ENCODE measurements at regions not wholly inside any gene's neighbourhood (a gene's known extent, or its start where the extent isn't known, plus 50 kb on each side); places are given as distances from the start of the nearest gene placed in this dataset.

GRCh38 chr3:66904336-66904735 lies 93.8 kb upstream of the KBTBD8 start:
- Histone ChIP-seq H3K27ac (no peak overlapping the region), H3K9me3 (no peaks in the 10 kb centered on the region), H3K27me3 (no peaks in the 10 kb centered on the region), H3K36me3 (no peaks in the 10 kb centered on the region), H3K4me3 (no peak overlapping the region), H3K4me1 (no peaks in the 10 kb centered on the region)
- intact Hi-C loops (cut with DNase I), result no loop called here
- DNase-seq (ENCODE audit: extremely low spot score in 2 of 2), result no peak
- TF ChIP-seq POLR2AphosphoS5 (IDR thresholded peaks at IDR 0.05; ENCODE audit: insufficient read depth in 1 of 2, low read depth in 1 of 2) (no peak), CTCF (IDR thresholded peaks at IDR 0.05) (no peak), POLR2A (IDR thresholded peaks at IDR 0.05) (no peak)

- Histone ChIP-seq H3K9me3 (no peaks in the 10 kb centered on the region), H3K36me3 (no peaks in the 10 kb centered on the region), H3K4me3 (no peak overlapping the region), H3K4me1 (no peaks in the 10 kb centered on the region), H3K27ac (no peak overlapping the region), H3K27me3 (no peaks in the 10 kb centered on the region)
- TF ChIP-seq POLR2AphosphoS5 (IDR thresholded peaks at IDR 0.05; ENCODE audit: insufficient read depth in 1 of 2, low read depth in 1 of 2) (no peak), CTCF (IDR thresholded peaks at IDR 0.05) (no peak), POLR2A (IDR thresholded peaks at IDR 0.05) (no peak)
- DNase-seq (ENCODE audit: extremely low spot score in 2 of 2), result no peak
- intact Hi-C loops (cut with DNase I), result no loop called here
These were observed 93.1 kb upstream of the KBTBD8 start for GRCh38 chr3:66904831-66905493.

GRCh38 chr3:66907136-66907535 lies 91.0 kb upstream of the KBTBD8 start:
- Histone ChIP-seq H3K27me3 (no peaks in the 10 kb centered on the region), H3K27ac (no peak overlapping the region), H3K9me3 (no peaks in the 10 kb centered on the region), H3K4me1 (no peaks in the 10 kb centered on the region), H3K36me3 (no peaks in the 10 kb centered on the region), H3K4me3 (no peak overlapping the region)
- no peak for TF ChIP-seq POLR2A (IDR thresholded peaks at IDR 0.05)
- TF ChIP-seq CTCF (IDR thresholded peaks at IDR 0.05), result no peak
- TF ChIP-seq POLR2AphosphoS5 (IDR thresholded peaks at IDR 0.05; ENCODE audit: insufficient read depth in 1 of 2, low read depth in 1 of 2), result no peak
- no peak for DNase-seq (ENCODE audit: extremely low spot score in 2 of 2)
- intact Hi-C loops (cut with DNase I), result no loop called here

- no peak for TF ChIP-seq CTCF (IDR thresholded peaks at IDR 0.05)
- no peak for TF ChIP-seq POLR2A (IDR thresholded peaks at IDR 0.05)
- no peak for TF ChIP-seq POLR2AphosphoS5 (IDR thresholded peaks at IDR 0.05; ENCODE audit: insufficient read depth in 1 of 2, low read depth in 1 of 2)
- intact Hi-C loops (cut with DNase I), result no loop called here
- Histone ChIP-seq H3K27me3 (no peaks in the 10 kb centered on the region), H3K4me3 (no peak overlapping the region), H3K36me3 (no peaks in the 10 kb centered on the region), H3K4me1 (no peaks in the 10 kb centered on the region), H3K9me3 (no peaks in the 10 kb centered on the region), H3K27ac (no peak overlapping the region)
- no peak for DNase-seq (ENCODE audit: extremely low spot score in 2 of 2)
These were observed 87.6 kb upstream of the KBTBD8 start for GRCh38 chr3:66910266-66911055.

- Histone ChIP-seq H3K4me3 (no peak overlapping the region), H3K9me3 (no peaks in the 10 kb centered on the region), H3K27me3 (no peaks in the 10 kb centered on the region), H3K27ac (no peak overlapping the region), H3K4me1 (no peaks in the 10 kb centered on the region), H3K36me3 (no peaks in the 10 kb centered on the region)
- no peak for DNase-seq (ENCODE audit: extremely low spot score in 2 of 2)
- intact Hi-C loops (cut with DNase I), result no loop called here
- TF ChIP-seq POLR2AphosphoS5 (IDR thresholded peaks at IDR 0.05; ENCODE audit: insufficient read depth in 1 of 2, low read depth in 1 of 2) (no peak), CTCF (IDR thresholded peaks at IDR 0.05) (no peak), POLR2A (IDR thresholded peaks at IDR 0.05) (no peak)
These were observed 85.8 kb upstream of the KBTBD8 start for GRCh38 chr3:66912306-66912705.
